Caco-2 (cell line): ENCODE measurements at regions not wholly inside any gene's neighbourhood (a gene's known extent, or its start where the extent isn't known, plus 50 kb on each side); places are given as distances from the start of the nearest gene placed in this dataset.

ENCODE experiments used
- BruUV-seq: library from RNA; stranded (reverse); fragments of 400-500 nt; replicated peaks from 2 replicates; lab custom pipeline; 2021; lab: Mats Ljungman, UMichigan
- CTCF ChIA-PET: fragments of 300-600 bp; sonication (Branson Sonifier 250); formaldehyde crosslinking; loops from one replicate; lab custom pipeline; 2022; ENCODE audit warnings: antibody characterized with exemption; lab: Charles Lee
- POLR2A ChIA-PET: fragments of 300-600 bp; sonication (Branson Sonifier 250); formaldehyde crosslinking; loops from one replicate; lab custom pipeline; 2022; ENCODE audit warnings: antibody characterized with exemption; lab: Charles Lee
- DNase-seq, 2 experiments: peaks; one replicate each; pipeline versions ENCODE4 v3.0.0 to v3.0.0-alpha.2; 2020 to 2022
- H3K27me3 ChIP-seq: replicated peaks from 2 replicates; pipeline ENCODE4 v1.6.0; 2011; ENCODE audit warnings: low read length; ENCODE audit not compliant: control insufficient read depth, insufficient read depth
- H3K36me3 ChIP-seq: 2 replicates; pipeline ENCODE4 v1.5.1; 2011; ENCODE audit warnings: low read length; ENCODE audit not compliant: control insufficient read depth, insufficient read depth
- H3K4me1 ChIP-seq: fragments of 250-450 bp; sonication (Bioruptor Pico); 2 replicates; pipeline ENCODE4 v1.5.1; 2020; ENCODE audit warnings: mild to moderate bottlenecking
- H3K4me3 ChIP-seq: 2 replicates; pipeline ENCODE4 v1.5.1; 2011; ENCODE audit warnings: low read depth, mild to moderate bottlenecking, control low read depth, low read length
- H3K9me3 ChIP-seq: fragments of 250-450 bp; sonication (Bioruptor Pico); 2 replicates; pipeline ENCODE4 v1.5.1; 2020; ENCODE audit warnings: mild to moderate bottlenecking, moderate library complexity
- H3K27ac Mint-ChIP-seq: one replicate; pipeline ENCODE4 v1.8.0; 2022; ENCODE audit warnings: mixed read lengths; ENCODE audit not compliant: unreplicated experiment
- H3K27me3 Mint-ChIP-seq: one replicate; pipeline ENCODE4 v1.8.0; 2022; ENCODE audit warnings: mixed read lengths; ENCODE audit not compliant: insufficient read depth, unreplicated experiment
- H3K36me3 Mint-ChIP-seq: one replicate; pipeline ENCODE4 v1.8.0; 2022; ENCODE audit warnings: mild to moderate bottlenecking, mixed read lengths; ENCODE audit not compliant: insufficient read depth, unreplicated experiment
- H3K4me1 Mint-ChIP-seq: one replicate; pipeline ENCODE4 v1.8.0; 2022; ENCODE audit warnings: low read depth, mixed read lengths; ENCODE audit not compliant: unreplicated experiment
- H3K4me3 Mint-ChIP-seq: one replicate; pipeline ENCODE4 v1.8.0; 2022; ENCODE audit warnings: mild to moderate bottlenecking, moderate library complexity, mixed read lengths; ENCODE audit not compliant: unreplicated experiment
- H3K9me3 Mint-ChIP-seq: one replicate; pipeline ENCODE4 v1.8.0; 2022; ENCODE audit warnings: mixed read lengths; ENCODE audit not compliant: unreplicated experiment
- CTCF ChIP-seq, 2 experiments: fragments of 200-600 bp in 1 of 2; IDR thresholded peaks; 1 replicate in 1 of 2; 2 replicates in 1 of 2; pipeline versions ENCODE4 v1.5.1 to v1.8.0; 2011 to 2022; ENCODE audit warnings: antibody characterized with exemption in 1 of 2, control low read depth in 1 of 2, inconsistent platforms in 1 of 2, low read depth in 1 of 2, low read length in 1 of 2, mild to moderate bottlenecking in 1 of 2, moderate library complexity in 1 of 2; ENCODE audit not compliant: insufficient read depth in 1 of 2, severe bottlenecking in 1 of 2, unreplicated experiment in 1 of 2
- intact Hi-C: fragments of 100-400 bp; cut with micrococcal nuclease; formaldehyde crosslinking; loops from one replicate; pipeline ENCODE4 v1.10.0; 2022; ENCODE audit not compliant: unreplicated experiment

GRCh38 chr4:66589183-66589582, 918.9 kb upstream of the EPHA5 start:
- H3K36me3 Mint-ChIP-seq: no peaks in the 10 kb centered on the region
- H3K27me3 ChIP-seq: no peaks in the 10 kb centered on the region
- DNase-seq: no peak
- no peak for TF ChIP-seq CTCF (IDR thresholded peaks at IDR 0.05; ENCODE audit: insufficient read depth in 1 of 2, low read depth in 1 of 2, low read length in 1 of 2, severe bottlenecking in 1 of 2, unreplicated experiment in 1 of 2)
- H3K4me3 ChIP-seq: no peak overlapping the region
- CTCF ChIA-PET: no interaction called here
- no peak overlapping the region for H3K27ac Mint-ChIP-seq
- H3K4me1 ChIP-seq: no peaks in the 10 kb centered on the region
- BruUV-seq: no TSS peak
- no peak overlapping the region for H3K4me3 Mint-ChIP-seq
- no peaks in the 10 kb centered on the region for H3K4me1 Mint-ChIP-seq
- H3K36me3 ChIP-seq: no peaks in the 10 kb centered on the region
- POLR2A ChIA-PET: no interaction called here
- H3K27me3 Mint-ChIP-seq: no peaks in the 10 kb centered on the region
- intact Hi-C loops: no loop called here
- H3K9me3 ChIP-seq: no peaks in the 10 kb centered on the region
- no peaks in the 10 kb centered on the region for H3K9me3 Mint-ChIP-seq

- DNase-seq: no peak
- intact Hi-C loops: no loop called here
- H3K4me3 Mint-ChIP-seq: no peak overlapping the region
- no peak for TF ChIP-seq CTCF (IDR thresholded peaks at IDR 0.05; ENCODE audit: insufficient read depth in 1 of 2, low read depth in 1 of 2, low read length in 1 of 2, severe bottlenecking in 1 of 2, unreplicated experiment in 1 of 2)
- H3K27ac Mint-ChIP-seq: no peak overlapping the region
- ChIA-PET POLR2A (no interaction called here), CTCF (no interaction called here)
- no TSS peak for BruUV-seq
- Histone ChIP-seq H3K4me3 (no peak overlapping the region), H3K9me3 (no peaks in the 10 kb centered on the region), H3K27me3 (no peaks in the 10 kb centered on the region), H3K4me1 (no peaks in the 10 kb centered on the region), H3K36me3 (no peaks in the 10 kb centered on the region)
- no peaks in the 10 kb centered on the region for H3K27me3 Mint-ChIP-seq
- H3K4me1 Mint-ChIP-seq: no peaks in the 10 kb centered on the region
- H3K9me3 Mint-ChIP-seq: no peaks in the 10 kb centered on the region
- H3K36me3 Mint-ChIP-seq: no peaks in the 10 kb centered on the region
Measured at GRCh38 chr4:66585767-66586166, 915.5 kb upstream of the EPHA5 start.

GRCh38 chr4:66577922-66578321, 907.6 kb upstream of the EPHA5 start:
- Histone ChIP-seq H3K4me3 (no peak overlapping the region), H3K4me1 (peaks cover 8% of the 10 kb centered on the region), H3K36me3 (no peaks in the 10 kb centered on the region), H3K9me3 (no peaks in the 10 kb centered on the region), H3K27me3 (no peaks in the 10 kb centered on the region)
- H3K4me1 Mint-ChIP-seq: no peaks in the 10 kb centered on the region
- H3K9me3 Mint-ChIP-seq: no peaks in the 10 kb centered on the region
- ChIA-PET CTCF (no interaction called here), POLR2A (no interaction called here)
- H3K4me3 Mint-ChIP-seq: no peak overlapping the region
- no peaks in the 10 kb centered on the region for H3K27me3 Mint-ChIP-seq
- no peak for TF ChIP-seq CTCF (IDR thresholded peaks at IDR 0.05; ENCODE audit: insufficient read depth in 1 of 2, low read depth in 1 of 2, low read length in 1 of 2, severe bottlenecking in 1 of 2, unreplicated experiment in 1 of 2)
- H3K36me3 Mint-ChIP-seq: no peaks in the 10 kb centered on the region
- intact Hi-C loops: no loop called here
- no peak overlapping the region for H3K27ac Mint-ChIP-seq
- BruUV-seq: no TSS peak
- DNase-seq: no peak
